ENCODE measurements at regions not wholly inside any gene's neighbourhood (a gene's known extent, or its start where the extent isn't known, plus 50 kb on each side); places are given as distances from the start of the nearest gene placed in this dataset.
A peak's percentile ranks its signal among the peaks of the same experiment; 100 is the strongest.

GRCh38 chr3:99128725-99129505 is 227.4 kb upstream of the DCBLD2 start:
- Histone ChIP-seq H3K4me3 (ENCODE audit: low read length) (no peak overlapping the region), H4K8ac (ENCODE audit: low read depth, low read length) (peak overlapping the region; percentile 13), H2AK5ac (ENCODE audit: low read length) (no peak overlapping the region), H3K4me2 (ENCODE audit: low read length) (no peak overlapping the region), H2BK5ac (ENCODE audit: low read length) (no peak overlapping the region), H4K5ac (ENCODE audit: low read length) (no peak overlapping the region), H2BK120ac (ENCODE audit: low read depth, low read length) (peak overlapping the region; percentile 38), H2BK15ac (replicated peaks; ENCODE audit: low read depth) (no peak overlapping the region), H3K18ac (ENCODE audit: low read length) (no peak overlapping the region), H3K27me3 (ENCODE audit: insufficient read depth, low read length, poor library complexity) (no peaks in the 10 kb centered on the region), H3K9ac (ENCODE audit: low read length) (no peak overlapping the region), H3K56ac (ENCODE audit: low read length) (no peak overlapping the region), H3K79me1 (ENCODE audit: low read length) (no peaks in the 10 kb centered on the region), H3K36me3 (ENCODE audit: control insufficient read depth, insufficient read depth, low read length) (no peaks in the 10 kb centered on the region), H3K4me1 (ENCODE audit: control insufficient read depth, low read depth, low read length) (no peaks in the 10 kb centered on the region), H3K79me2 (ENCODE audit: control insufficient read depth, insufficient read depth, low read length) (no peaks in the 10 kb centered on the region), H3K23ac (ENCODE audit: low read length) (no peak overlapping the region), H3K27ac (ENCODE audit: low read depth, low read length) (no peak overlapping the region), H3K4ac (ENCODE audit: low read depth, low read length) (no peak overlapping the region)
- WGBS (ENCODE audit: extremely low coverage, insufficient coverage, low lambda C conversion rate) = no CpG with 5 or more reads among the region's 4 CpGs
- DNase-seq = peak; percentile 37

- no peaks in the 10 kb centered on the region for H3K79me1 ChIP-seq (ENCODE audit: low read length)
- H3K4me1 ChIP-seq (ENCODE audit: control insufficient read depth, low read depth, low read length) = no peaks in the 10 kb centered on the region
- no peak overlapping the region for H2BK15ac ChIP-seq (replicated peaks; ENCODE audit: low read depth)
- no peak overlapping the region for H3K18ac ChIP-seq (ENCODE audit: low read length)
- H2BK120ac ChIP-seq (ENCODE audit: low read depth, low read length) = no peak overlapping the region
- H3K36me3 ChIP-seq (ENCODE audit: control insufficient read depth, insufficient read depth, low read length) = no peaks in the 10 kb centered on the region
- no peak overlapping the region for H2BK5ac ChIP-seq (ENCODE audit: low read length)
- H3K4me3 ChIP-seq (ENCODE audit: low read length) = no peak overlapping the region
- no CpG with 5 or more reads among the region's 2 CpGs for WGBS (ENCODE audit: extremely low coverage, insufficient coverage, low lambda C conversion rate)
- H3K4ac ChIP-seq (ENCODE audit: low read depth, low read length) = no peak overlapping the region
- H3K27ac ChIP-seq (ENCODE audit: low read depth, low read length) = no peak overlapping the region
- no peak overlapping the region for H2AK5ac ChIP-seq (ENCODE audit: low read length)
- DNase-seq = no peak
- no peak overlapping the region for H4K5ac ChIP-seq (ENCODE audit: low read length)
- no peak overlapping the region for H3K23ac ChIP-seq (ENCODE audit: low read length)
- no peak overlapping the region for H4K8ac ChIP-seq (ENCODE audit: low read depth, low read length)
- H3K79me2 ChIP-seq (ENCODE audit: control insufficient read depth, insufficient read depth, low read length) = no peaks in the 10 kb centered on the region
- H3K9ac ChIP-seq (ENCODE audit: low read length) = no peak overlapping the region
- H3K27me3 ChIP-seq (ENCODE audit: insufficient read depth, low read length, poor library complexity) = no peaks in the 10 kb centered on the region
- H3K4me2 ChIP-seq (ENCODE audit: low read length) = no peak overlapping the region
- H3K56ac ChIP-seq (ENCODE audit: low read length) = no peak overlapping the region
Measured at GRCh38 chr3:99128235-99128634, 226.7 kb upstream of the DCBLD2 start.

- H3K4me1 ChIP-seq (ENCODE audit: control insufficient read depth, low read depth, low read length) = no peaks in the 10 kb centered on the region
- no peak overlapping the region for H3K4ac ChIP-seq (ENCODE audit: low read depth, low read length)
- no peak overlapping the region for H2BK120ac ChIP-seq (ENCODE audit: low read depth, low read length)
- H3K9ac ChIP-seq (ENCODE audit: low read length) = no peak overlapping the region
- H3K23ac ChIP-seq (ENCODE audit: low read length) = no peak overlapping the region
- no peak overlapping the region for H2AK5ac ChIP-seq (ENCODE audit: low read length)
- H3K56ac ChIP-seq (ENCODE audit: low read length) = no peak overlapping the region
- H3K18ac ChIP-seq (ENCODE audit: low read length) = no peak overlapping the region
- WGBS (ENCODE audit: extremely low coverage, insufficient coverage, low lambda C conversion rate) = no CpG with 5 or more reads among the region's 1 CpG
- no peak overlapping the region for H3K4me3 ChIP-seq (ENCODE audit: low read length)
- no peak overlapping the region for H2BK5ac ChIP-seq (ENCODE audit: low read length)
- no peaks in the 10 kb centered on the region for H3K36me3 ChIP-seq (ENCODE audit: control insufficient read depth, insufficient read depth, low read length)
- no peak overlapping the region for H3K27ac ChIP-seq (ENCODE audit: low read depth, low read length)
- H2BK15ac ChIP-seq (replicated peaks; ENCODE audit: low read depth) = no peak overlapping the region
- no peak overlapping the region for H3K4me2 ChIP-seq (ENCODE audit: low read length)
- DNase-seq = no peak
- H4K8ac ChIP-seq (ENCODE audit: low read depth, low read length) = no peak overlapping the region
- H3K79me1 ChIP-seq (ENCODE audit: low read length) = no peaks in the 10 kb centered on the region
- H3K27me3 ChIP-seq (ENCODE audit: insufficient read depth, low read length, poor library complexity) = no peaks in the 10 kb centered on the region
- H3K79me2 ChIP-seq (ENCODE audit: control insufficient read depth, insufficient read depth, low read length) = no peaks in the 10 kb centered on the region
- no peak overlapping the region for H4K5ac ChIP-seq (ENCODE audit: low read length)
Measured at GRCh38 chr3:99126316-99126715, 224.8 kb upstream of the DCBLD2 start.

GRCh38 chr3:99119385-99119784 is 217.9 kb upstream of the DCBLD2 start:
- Histone ChIP-seq H3K9ac (ENCODE audit: low read length) (no peak overlapping the region), H4K8ac (ENCODE audit: low read depth, low read length) (no peak overlapping the region), H2AK5ac (ENCODE audit: low read length) (no peak overlapping the region), H3K36me3 (ENCODE audit: control insufficient read depth, insufficient read depth, low read length) (no peaks in the 10 kb centered on the region), H3K27me3 (ENCODE audit: insufficient read depth, low read length, poor library complexity) (no peaks in the 10 kb centered on the region), H2BK5ac (ENCODE audit: low read length) (no peak overlapping the region), H2BK15ac (replicated peaks; ENCODE audit: low read depth) (no peak overlapping the region), H3K27ac (ENCODE audit: low read depth, low read length) (no peak overlapping the region), H3K4me1 (ENCODE audit: control insufficient read depth, low read depth, low read length) (no peaks in the 10 kb centered on the region), H3K79me1 (ENCODE audit: low read length) (no peaks in the 10 kb centered on the region), H3K56ac (ENCODE audit: low read length) (no peak overlapping the region), H3K4me2 (ENCODE audit: low read length) (no peak overlapping the region), H3K23ac (ENCODE audit: low read length) (no peak overlapping the region), H3K79me2 (ENCODE audit: control insufficient read depth, insufficient read depth, low read length) (no peaks in the 10 kb centered on the region), H3K18ac (ENCODE audit: low read length) (no peak overlapping the region), H3K4ac (ENCODE audit: low read depth, low read length) (no peak overlapping the region), H4K5ac (ENCODE audit: low read length) (no peak overlapping the region), H2BK120ac (ENCODE audit: low read depth, low read length) (no peak overlapping the region), H3K4me3 (ENCODE audit: low read length) (no peak overlapping the region)
- WGBS (ENCODE audit: extremely low coverage, insufficient coverage, low lambda C conversion rate) = no CpG with 5 or more reads among the region's 1 CpG
- no peak for DNase-seq

- Histone ChIP-seq H3K27me3 (ENCODE audit: insufficient read depth, low read length, poor library complexity) (no peaks in the 10 kb centered on the region), H3K79me1 (ENCODE audit: low read length) (no peaks in the 10 kb centered on the region)
Measured at GRCh38 chr3:99118381-99118780, 216.9 kb upstream of the DCBLD2 start.

More at GRCh38 chr3:99118381-99118780, 216.9 kb upstream of the DCBLD2 start:
- H3K23ac ChIP-seq (ENCODE audit: low read length) = no peak overlapping the region
- WGBS (ENCODE audit: extremely low coverage, insufficient coverage, low lambda C conversion rate) = no CpG with 5 or more reads among the region's 1 CpG
- H3K56ac ChIP-seq (ENCODE audit: low read length) = no peak overlapping the region
- no peaks in the 10 kb centered on the region for H3K36me3 ChIP-seq (ENCODE audit: control insufficient read depth, insufficient read depth, low read length)
- no peak overlapping the region for H4K5ac ChIP-seq (ENCODE audit: low read length)
- no peak overlapping the region for H3K18ac ChIP-seq (ENCODE audit: low read length)
- H3K4ac ChIP-seq (ENCODE audit: low read depth, low read length) = no peak overlapping the region
- no peak overlapping the region for H4K8ac ChIP-seq (ENCODE audit: low read depth, low read length)
- no peak overlapping the region for H3K4me3 ChIP-seq (ENCODE audit: low read length)
- H2BK15ac ChIP-seq (replicated peaks; ENCODE audit: low read depth) = no peak overlapping the region
- no peaks in the 10 kb centered on the region for H3K79me2 ChIP-seq (ENCODE audit: control insufficient read depth, insufficient read depth, low read length)
- no peak overlapping the region for H3K27ac ChIP-seq (ENCODE audit: low read depth, low read length)
- no peak overlapping the region for H3K9ac ChIP-seq (ENCODE audit: low read length)
- H3K4me2 ChIP-seq (ENCODE audit: low read length) = no peak overlapping the region
- H3K4me1 ChIP-seq (ENCODE audit: control insufficient read depth, low read depth, low read length) = no peaks in the 10 kb centered on the region
- H2BK5ac ChIP-seq (ENCODE audit: low read length) = no peak overlapping the region
- no peak for DNase-seq
- H2BK120ac ChIP-seq (ENCODE audit: low read depth, low read length) = no peak overlapping the region
- no peak overlapping the region for H2AK5ac ChIP-seq (ENCODE audit: low read length)
